ENCODE measurements at regions not wholly inside any gene's neighbourhood (a gene's known extent, or its start where the extent isn't known, plus 50 kb on each side); places are given as distances from the start of the nearest gene placed in this dataset.
"Not testable (repeated sequence)": the region's sequence is repeated elsewhere in the genome, so short reads cannot be mapped to it uniquely, and the experiment has no call there.

- DNase-seq: not testable (repeated sequence)
Measured at GRCh38 chr20:22967706-22968105, 67.4 kb upstream of the SSTR4 start.

- DNase-seq: not testable (repeated sequence)
Measured at GRCh38 chr20:22969031-22969430, 66.1 kb upstream of the SSTR4 start.

GRCh38 chr20:22971077-22971476, 64.0 kb upstream of the SSTR4 start:
- not testable (repeated sequence) for DNase-seq

- no peak for DNase-seq
Measured at GRCh38 chr20:22974354-22974753, 60.8 kb upstream of the SSTR4 start.

GRCh38 chr20:22977047-22977785, 57.9 kb upstream of the SSTR4 start:
- DNase-seq: no peak

- no peak for DNase-seq
Measured at GRCh38 chr20:22984008-22984407, 51.1 kb upstream of the SSTR4 start.

GRCh38 chr20:22984606-22985005, 50.5 kb upstream of the SSTR4 start:
- DNase-seq: no peak

GRCh38 chr20:22985239-22985778, 49.8 kb upstream of the SSTR4 start:
- no peak for DNase-seq

Measured in activated CD4-positive, alpha-beta T cell treated with anti-CD3 and anti-CD28 coated beads, Interleukin-2, amount 50 U/mL, for 4 hours (primary cell).